HL-60 (cell line): ENCODE measurements at regions not wholly inside any gene's neighbourhood (a gene's known extent, or its start where the extent isn't known, plus 50 kb on each side); places are given as distances from the start of the nearest gene placed in this dataset.

Experiments
- DNase-seq, 2 experiments: peaks; one replicate each; pipeline ENCODE4 v3.0.0-alpha.2; 2010 to 2020; ENCODE audit warnings: low read depth in 1 of 2, low spot score in 1 of 2
- H3K27ac ChIP-seq: fragments of 250-450 bp; sonication (Bioruptor Pico); replicated peaks from 2 replicates; pipeline ENCODE4 v1.5.1; 2020; ENCODE audit warnings: mild to moderate bottlenecking, moderate library complexity
- H3K27me3 ChIP-seq: fragments of 250-450 bp; sonication (Bioruptor Pico); 2 replicates; pipeline ENCODE4 v1.5.1; 2021; ENCODE audit warnings: mild to moderate bottlenecking, moderate library complexity; ENCODE audit not compliant: insufficient read depth, poor library complexity, severe bottlenecking
- H3K4me3 ChIP-seq: replicated peaks from 2 replicates; pipeline ENCODE4 v1.5.1; 2011; ENCODE audit warnings: mild to moderate bottlenecking, control low read depth, low read length; ENCODE audit not compliant: insufficient read depth
- GABPA ChIP-seq: IDR thresholded peaks from 2 replicates; pipeline ENCODE4 v1.6.1; 2012; ENCODE audit warnings: low read depth
- POLR2AphosphoS5 ChIP-seq: IDR thresholded peaks from 2 replicates; pipeline ENCODE4 v1.6.1; 2012; ENCODE audit warnings: low read depth
- SPI1 ChIP-seq: IDR thresholded peaks from 2 replicates; pipeline ENCODE4 v1.6.1; 2012; ENCODE audit warnings: low read depth, mild to moderate bottlenecking, borderline replicate concordance
- TF ChIP-seq, protein P1 (sequence below): IDR thresholded peaks from 2 replicates; pipeline ENCODE4 v1.6.1; 2012; ENCODE audit warnings: low read depth; ENCODE audit not compliant: insufficient replicate concordance
- TF ChIP-seq, protein P2 (sequence below): IDR thresholded peaks from one replicate; pipeline ENCODE4 v1.5.1; 2011; ENCODE audit warnings: low read length, control low read depth, inconsistent platforms; ENCODE audit not compliant: insufficient read depth

GRCh38 chr12:115886666-115887065 lies 390.8 kb downstream of the MED13L start:
- TF ChIP-seq SPI1 (no peak), GABPA (no peak), POLR2AphosphoS5 (no peak)
- TF ChIP-seq, protein P1, sequence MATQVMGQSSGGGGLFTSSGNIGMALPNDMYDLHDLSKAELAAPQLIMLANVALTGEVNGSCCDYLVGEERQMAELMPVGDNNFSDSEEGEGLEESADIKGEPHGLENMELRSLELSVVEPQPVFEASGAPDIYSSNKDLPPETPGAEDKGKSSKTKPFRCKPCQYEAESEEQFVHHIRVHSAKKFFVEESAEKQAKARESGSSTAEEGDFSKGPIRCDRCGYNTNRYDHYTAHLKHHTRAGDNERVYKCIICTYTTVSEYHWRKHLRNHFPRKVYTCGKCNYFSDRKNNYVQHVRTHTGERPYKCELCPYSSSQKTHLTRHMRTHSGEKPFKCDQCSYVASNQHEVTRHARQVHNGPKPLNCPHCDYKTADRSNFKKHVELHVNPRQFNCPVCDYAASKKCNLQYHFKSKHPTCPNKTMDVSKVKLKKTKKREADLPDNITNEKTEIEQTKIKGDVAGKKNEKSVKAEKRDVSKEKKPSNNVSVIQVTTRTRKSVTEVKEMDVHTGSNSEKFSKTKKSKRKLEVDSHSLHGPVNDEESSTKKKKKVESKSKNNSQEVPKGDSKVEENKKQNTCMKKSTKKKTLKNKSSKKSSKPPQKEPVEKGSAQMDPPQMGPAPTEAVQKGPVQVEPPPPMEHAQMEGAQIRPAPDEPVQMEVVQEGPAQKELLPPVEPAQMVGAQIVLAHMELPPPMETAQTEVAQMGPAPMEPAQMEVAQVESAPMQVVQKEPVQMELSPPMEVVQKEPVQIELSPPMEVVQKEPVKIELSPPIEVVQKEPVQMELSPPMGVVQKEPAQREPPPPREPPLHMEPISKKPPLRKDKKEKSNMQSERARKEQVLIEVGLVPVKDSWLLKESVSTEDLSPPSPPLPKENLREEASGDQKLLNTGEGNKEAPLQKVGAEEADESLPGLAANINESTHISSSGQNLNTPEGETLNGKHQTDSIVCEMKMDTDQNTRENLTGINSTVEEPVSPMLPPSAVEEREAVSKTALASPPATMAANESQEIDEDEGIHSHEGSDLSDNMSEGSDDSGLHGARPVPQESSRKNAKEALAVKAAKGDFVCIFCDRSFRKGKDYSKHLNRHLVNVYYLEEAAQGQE: no peak
- TF ChIP-seq, protein P2, sequence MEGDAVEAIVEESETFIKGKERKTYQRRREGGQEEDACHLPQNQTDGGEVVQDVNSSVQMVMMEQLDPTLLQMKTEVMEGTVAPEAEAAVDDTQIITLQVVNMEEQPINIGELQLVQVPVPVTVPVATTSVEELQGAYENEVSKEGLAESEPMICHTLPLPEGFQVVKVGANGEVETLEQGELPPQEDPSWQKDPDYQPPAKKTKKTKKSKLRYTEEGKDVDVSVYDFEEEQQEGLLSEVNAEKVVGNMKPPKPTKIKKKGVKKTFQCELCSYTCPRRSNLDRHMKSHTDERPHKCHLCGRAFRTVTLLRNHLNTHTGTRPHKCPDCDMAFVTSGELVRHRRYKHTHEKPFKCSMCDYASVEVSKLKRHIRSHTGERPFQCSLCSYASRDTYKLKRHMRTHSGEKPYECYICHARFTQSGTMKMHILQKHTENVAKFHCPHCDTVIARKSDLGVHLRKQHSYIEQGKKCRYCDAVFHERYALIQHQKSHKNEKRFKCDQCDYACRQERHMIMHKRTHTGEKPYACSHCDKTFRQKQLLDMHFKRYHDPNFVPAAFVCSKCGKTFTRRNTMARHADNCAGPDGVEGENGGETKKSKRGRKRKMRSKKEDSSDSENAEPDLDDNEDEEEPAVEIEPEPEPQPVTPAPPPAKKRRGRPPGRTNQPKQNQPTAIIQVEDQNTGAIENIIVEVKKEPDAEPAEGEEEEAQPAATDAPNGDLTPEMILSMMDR: no peak
- Histone ChIP-seq H3K27ac (no peak overlapping the region), H3K27me3 (peaks cover 2% of the 10 kb centered on the region), H3K4me3 (no peak overlapping the region)
- no peak for DNase-seq

DNA sequence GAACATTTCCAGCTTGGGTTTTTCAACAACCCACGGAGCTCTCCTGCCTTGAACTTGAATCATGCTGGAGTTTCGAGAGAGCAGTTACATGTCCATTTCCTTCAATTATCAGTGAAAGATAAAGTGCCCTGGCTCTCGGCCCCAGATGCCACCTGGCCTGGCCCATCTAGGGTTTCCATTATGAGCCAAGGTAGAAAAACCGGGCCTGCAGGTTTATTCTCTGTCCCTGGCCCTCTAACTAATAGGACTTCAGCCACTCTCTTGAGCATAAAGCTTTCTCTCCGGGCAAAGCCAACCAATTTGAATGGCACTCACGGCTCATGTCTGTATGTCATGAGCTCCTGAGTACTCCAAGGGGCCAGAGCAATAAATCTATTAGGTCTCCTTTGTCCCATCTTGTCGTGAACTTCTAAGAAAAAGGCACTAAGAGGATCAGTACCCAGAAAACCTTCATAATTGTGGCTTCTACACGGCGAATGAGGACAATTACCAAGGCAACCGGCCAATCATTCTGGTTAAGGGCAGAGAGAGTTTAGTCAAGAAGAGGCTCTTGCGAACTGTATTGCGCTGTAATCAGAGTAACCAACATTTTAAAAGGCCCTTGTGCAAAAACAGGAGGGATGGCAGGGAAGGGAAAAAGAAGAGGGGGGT lies 392.3 kb downstream of the MED13L start:
- Histone ChIP-seq H3K27ac (no peak overlapping the region), H3K27me3 (peaks cover 2% of the 10 kb centered on the region), H3K4me3 (no peak overlapping the region)
- TF ChIP-seq, protein P2: no peak
- TF ChIP-seq GABPA (no peak), SPI1 (no peak), POLR2AphosphoS5 (no peak)
- TF ChIP-seq, protein P1: no peak
- no peak for DNase-seq

- TF ChIP-seq, protein P2: no peak
- TF ChIP-seq, protein P1: no peak
- TF ChIP-seq GABPA (no peak), SPI1 (no peak), POLR2AphosphoS5 (no peak)
- H3K4me3 ChIP-seq: no peak overlapping the region
- DNase-seq: no peak
- H3K27me3 ChIP-seq: peaks cover 2% of the 10 kb centered on the region
- H3K27ac ChIP-seq: no peak overlapping the region
Observed at GRCh38 chr12:115882936-115883335, 394.6 kb downstream of the MED13L start.
